ENCODE measurements at regions not wholly inside any gene's neighbourhood (a gene's known extent, or its start where the extent isn't known, plus 50 kb on each side); places are given as distances from the start of the nearest gene placed in this dataset.

DNA sequence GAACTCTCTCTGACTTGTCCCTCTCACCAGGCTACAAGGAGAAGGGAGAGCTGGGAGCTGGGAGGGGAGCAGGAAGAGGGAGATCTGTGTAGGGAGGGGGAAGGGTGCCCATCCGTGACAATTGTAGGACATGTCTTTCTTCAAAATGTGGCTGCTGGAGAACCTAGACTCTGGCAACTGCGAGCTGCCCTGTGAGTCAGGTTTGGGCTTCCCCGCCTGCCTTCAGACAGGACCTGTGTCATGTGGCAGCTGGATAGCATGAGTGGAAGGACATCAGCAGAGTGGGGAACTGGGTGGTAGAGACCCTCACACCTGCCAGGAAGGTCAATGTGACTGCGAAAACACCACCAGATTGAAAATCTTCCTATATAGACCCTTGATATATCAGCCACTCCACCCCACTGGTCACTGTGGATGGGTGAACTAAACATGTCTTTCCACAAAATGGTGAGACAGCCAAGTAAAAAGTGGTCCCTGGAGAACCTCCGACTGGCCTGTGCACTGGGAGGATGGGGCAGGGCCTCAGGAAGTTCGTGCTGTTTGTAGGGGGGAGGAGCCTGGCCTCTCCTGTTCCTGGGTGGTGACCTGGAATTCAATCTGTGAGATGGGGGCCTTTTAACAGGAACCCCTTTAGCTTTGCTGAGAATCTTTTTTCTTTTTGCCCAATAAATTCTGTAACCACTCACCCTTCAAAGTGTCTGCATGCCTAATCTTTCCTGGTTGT, 62.2 kb upstream of the CAPRIN2 start:
- DNase-seq (ENCODE audit: low read depth) = no peak
- H3K4me3 ChIP-seq (ENCODE audit: control insufficient read depth, low read depth, low read length) = no peak overlapping the region

GRCh38 chr12:30814295-30814655, 59.5 kb upstream of the CAPRIN2 start:
- no peak for TF ChIP-seq CTCF (IDR thresholded peaks at IDR 0.05; ENCODE audit: control insufficient read depth, insufficient read depth, low read depth, low read length, missing control alignments)
- no peak for DNase-seq (ENCODE audit: low read depth)
- H3K4me3 ChIP-seq (ENCODE audit: control insufficient read depth, low read depth, low read length) = no peak overlapping the region

More for the DNA sequence above, 62.2 kb upstream of the CAPRIN2 start:
- TF ChIP-seq CTCF (IDR thresholded peaks at IDR 0.05; ENCODE audit: control insufficient read depth, insufficient read depth, low read depth, low read length, missing control alignments) = no peak

- H3K4me3 ChIP-seq (ENCODE audit: control insufficient read depth, low read depth, low read length) = no peak overlapping the region
- no peak for TF ChIP-seq CTCF (IDR thresholded peaks at IDR 0.05; ENCODE audit: control insufficient read depth, insufficient read depth, low read depth, low read length, missing control alignments)
- DNase-seq (ENCODE audit: low read depth) = no peak
Measured at GRCh38 chr12:30813525-30814294, 59.0 kb upstream of the CAPRIN2 start.

GRCh38 chr12:30811966-30812365, 57.2 kb upstream of the CAPRIN2 start:
- TF ChIP-seq CTCF (IDR thresholded peaks at IDR 0.05; ENCODE audit: control insufficient read depth, insufficient read depth, low read depth, low read length, missing control alignments) = no peak
- no peak for DNase-seq (ENCODE audit: low read depth)
- no peak overlapping the region for H3K4me3 ChIP-seq (ENCODE audit: control insufficient read depth, low read depth, low read length)

DNA sequence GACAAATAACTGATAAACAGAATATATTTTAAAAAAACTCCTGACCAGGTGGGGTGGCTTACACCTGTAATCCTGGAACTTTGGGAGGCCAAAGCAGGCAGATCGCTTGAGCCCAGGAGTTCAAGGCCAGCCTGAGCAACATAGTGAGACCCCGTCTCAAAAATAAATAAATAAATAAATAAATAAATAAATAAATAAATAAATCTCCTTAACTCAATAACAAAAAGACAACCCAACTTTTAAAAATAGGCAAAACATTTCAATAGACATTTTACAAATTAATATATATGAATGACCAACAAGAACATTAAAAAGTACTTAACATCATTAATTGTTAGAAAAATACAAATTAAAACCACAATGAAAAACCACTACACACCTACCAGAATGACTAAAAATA, 56.2 kb upstream of the CAPRIN2 start:
- H3K4me3 ChIP-seq (ENCODE audit: control insufficient read depth, low read depth, low read length) = no peak overlapping the region
- TF ChIP-seq CTCF (IDR thresholded peaks at IDR 0.05; ENCODE audit: control insufficient read depth, insufficient read depth, low read depth, low read length, missing control alignments) = no peak
- no peak for DNase-seq (ENCODE audit: low read depth)

DNA sequence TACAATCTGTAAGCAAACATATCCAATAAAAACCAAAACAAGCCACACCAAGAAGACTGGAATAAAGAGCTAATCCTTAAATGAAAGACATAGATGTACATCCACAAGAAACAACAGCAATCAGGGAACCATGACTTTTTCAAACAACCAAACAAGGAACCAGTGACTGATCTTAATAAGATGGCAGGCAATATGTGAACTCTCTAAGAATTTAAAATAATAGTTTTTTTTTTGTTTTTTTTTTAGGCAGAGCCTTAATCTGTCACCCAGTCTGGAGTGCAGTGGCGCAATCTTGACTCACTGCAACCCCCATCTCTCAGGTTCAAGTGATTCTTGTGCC, 52.9 kb upstream of the CAPRIN2 start:
- no peak for DNase-seq (ENCODE audit: low read depth)
- TF ChIP-seq CTCF (IDR thresholded peaks at IDR 0.05; ENCODE audit: control insufficient read depth, insufficient read depth, low read depth, low read length, missing control alignments) = no peak
- no peak overlapping the region for H3K4me3 ChIP-seq (ENCODE audit: control insufficient read depth, low read depth, low read length)
